SU-DHL-6 (cell line): ENCODE measurements at regions not wholly inside any gene's neighbourhood (a gene's known extent, or its start where the extent isn't known, plus 50 kb on each side); places are given as distances from the start of the nearest gene placed in this dataset.
"Not testable (repeated sequence)": the region's sequence is repeated elsewhere in the genome, so short reads cannot be mapped to it uniquely, and the experiment has no call there.

Source experiments
- H2AFZ ChIP-seq: fragments of 200-600 bp; sonication (generic); 2 replicates; pipeline ENCODE4 v1.6.1; 2014; ENCODE audit warnings: low read depth, mild to moderate bottlenecking, moderate library complexity, mixed read lengths, antibody characterized with exemption, low read length; ENCODE audit not compliant: severe bottlenecking
- H3F3A ChIP-seq: fragments of 200-600 bp; shearing (Covaris generic); 2 replicates; pipeline ENCODE4 v1.6.0; 2016; ENCODE audit warnings: antibody characterized with exemption, mild to moderate bottlenecking; ENCODE audit not compliant: insufficient read depth
- H3K27ac ChIP-seq: fragments of 200-600 bp; sonication (generic); 2 replicates; pipeline ENCODE4 v1.5.1; 2016; ENCODE audit warnings: low read depth, mild to moderate bottlenecking, low read length, moderate library complexity, mixed read lengths
- H3K27me3 ChIP-seq: fragments of 200-600 bp; sonication (generic), shearing (Covaris generic); 2 replicates; pipeline ENCODE4 v1.6.0; 2014; ENCODE audit warnings: mild to moderate bottlenecking, low read length
- H3K36me3 ChIP-seq: fragments of 200-600 bp; sonication (generic); 2 replicates; pipeline ENCODE4 v1.6.1; 2014; ENCODE audit warnings: mild to moderate bottlenecking, low read length, mixed read lengths
- H3K4me2 ChIP-seq: fragments of 300-600, 200-600 bp; shearing (Covaris generic), sonication (generic); 2 replicates; pipeline ENCODE4 v1.6.0; 2014; ENCODE audit warnings: low read length, low read depth, mild to moderate bottlenecking; ENCODE audit not compliant: poor library complexity, severe bottlenecking
- H3K4me3 ChIP-seq: fragments of 200-600 bp; sonication (generic); 2 replicates; pipeline ENCODE4 v1.5.1; 2014; ENCODE audit warnings: antibody characterized with exemption, low read length, mild to moderate bottlenecking, mixed read lengths; ENCODE audit not compliant: insufficient read depth, poor library complexity, severe bottlenecking
- H3K79me2 ChIP-seq: fragments of 200-600 bp; sonication (generic); 2 replicates; pipeline ENCODE4 v1.6.1; 2014; ENCODE audit warnings: mild to moderate bottlenecking, low read length, moderate library complexity; ENCODE audit not compliant: insufficient read depth
- H3K9ac ChIP-seq: fragments of 200-600 bp; sonication (generic); 2 replicates; pipeline ENCODE4 v1.7.0; 2014; ENCODE audit warnings: mild to moderate bottlenecking, low read length
- H3K9me2 ChIP-seq: fragments of 200-600 bp; sonication (generic); replicated peaks from 2 replicates; pipeline ENCODE4 v1.6.1; 2014; ENCODE audit warnings: low read length; ENCODE audit not compliant: insufficient read depth
- H3K9me3 ChIP-seq: fragments of 200-600 bp; sonication (generic); 2 replicates; pipeline ENCODE4 v1.6.1; 2014; ENCODE audit warnings: low read length, mixed read lengths; ENCODE audit not compliant: insufficient read depth
- H4K20me1 ChIP-seq: fragments of 200-600 bp; sonication (generic); 2 replicates; pipeline ENCODE4 v1.6.1; 2014; ENCODE audit warnings: low read depth, mild to moderate bottlenecking, antibody characterized with exemption, low read length, moderate library complexity, mixed read lengths
- EZH2phosphoT487 ChIP-seq: fragments of 200-600 bp; sonication (generic), shearing (Covaris generic); conservative IDR thresholded peaks from 2 replicates; pipeline ENCODE4 v1.6.1; 2018; ENCODE audit warnings: mild to moderate bottlenecking, antibody characterized with exemption, low read length, moderate library complexity, mixed read lengths
- TF ChIP-seq, protein P1 (sequence below): fragments of 200-600 bp; sonication (generic); IDR thresholded peaks from one replicate; pipeline ENCODE4 v1.5.1; 2017; ENCODE audit warnings: antibody characterized with exemption, mild to moderate bottlenecking, low read length, moderate library complexity; ENCODE audit not compliant: insufficient read depth, poor library complexity, severe bottlenecking

DNA sequence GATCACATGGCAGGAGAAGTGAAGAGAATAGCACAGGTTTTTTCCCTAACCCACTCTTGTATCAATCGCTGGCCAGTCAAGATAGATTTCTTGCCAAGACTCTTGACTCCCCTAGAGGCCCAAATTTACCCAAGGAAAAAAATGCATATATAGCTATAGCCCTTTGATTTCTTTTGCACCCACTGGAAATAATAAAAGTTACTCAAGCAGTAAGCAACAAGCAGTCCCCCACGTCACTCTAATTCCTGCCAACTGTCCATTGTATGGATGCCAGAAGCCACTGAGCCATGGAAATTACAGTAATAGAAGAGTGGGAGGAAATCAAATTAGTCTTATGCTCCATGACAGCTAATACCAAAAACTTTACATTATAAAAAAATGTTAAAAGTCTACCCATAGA is 125.3 kb upstream of the SLC39A10 start:
- H3K9me3 ChIP-seq = no peaks in the 10 kb centered on the region
- no peak overlapping the region for H3K27ac ChIP-seq
- H3F3A ChIP-seq = no peaks in the 10 kb centered on the region
- H2AFZ ChIP-seq = no peak overlapping the region
- TF ChIP-seq, protein P1, sequence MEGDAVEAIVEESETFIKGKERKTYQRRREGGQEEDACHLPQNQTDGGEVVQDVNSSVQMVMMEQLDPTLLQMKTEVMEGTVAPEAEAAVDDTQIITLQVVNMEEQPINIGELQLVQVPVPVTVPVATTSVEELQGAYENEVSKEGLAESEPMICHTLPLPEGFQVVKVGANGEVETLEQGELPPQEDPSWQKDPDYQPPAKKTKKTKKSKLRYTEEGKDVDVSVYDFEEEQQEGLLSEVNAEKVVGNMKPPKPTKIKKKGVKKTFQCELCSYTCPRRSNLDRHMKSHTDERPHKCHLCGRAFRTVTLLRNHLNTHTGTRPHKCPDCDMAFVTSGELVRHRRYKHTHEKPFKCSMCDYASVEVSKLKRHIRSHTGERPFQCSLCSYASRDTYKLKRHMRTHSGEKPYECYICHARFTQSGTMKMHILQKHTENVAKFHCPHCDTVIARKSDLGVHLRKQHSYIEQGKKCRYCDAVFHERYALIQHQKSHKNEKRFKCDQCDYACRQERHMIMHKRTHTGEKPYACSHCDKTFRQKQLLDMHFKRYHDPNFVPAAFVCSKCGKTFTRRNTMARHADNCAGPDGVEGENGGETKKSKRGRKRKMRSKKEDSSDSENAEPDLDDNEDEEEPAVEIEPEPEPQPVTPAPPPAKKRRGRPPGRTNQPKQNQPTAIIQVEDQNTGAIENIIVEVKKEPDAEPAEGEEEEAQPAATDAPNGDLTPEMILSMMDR = no peak
- TF ChIP-seq EZH2phosphoT487 = no peak
- no peak overlapping the region for H3K4me2 ChIP-seq
- H3K9ac ChIP-seq = no peak overlapping the region
- H3K27me3 ChIP-seq = no peaks in the 10 kb centered on the region
- H3K9me2 ChIP-seq = no peaks in the 10 kb centered on the region
- H3K79me2 ChIP-seq = no peaks in the 10 kb centered on the region
- no peaks in the 10 kb centered on the region for H4K20me1 ChIP-seq
- no peaks in the 10 kb centered on the region for H3K36me3 ChIP-seq
- H3K4me3 ChIP-seq = no peak overlapping the region

DNA sequence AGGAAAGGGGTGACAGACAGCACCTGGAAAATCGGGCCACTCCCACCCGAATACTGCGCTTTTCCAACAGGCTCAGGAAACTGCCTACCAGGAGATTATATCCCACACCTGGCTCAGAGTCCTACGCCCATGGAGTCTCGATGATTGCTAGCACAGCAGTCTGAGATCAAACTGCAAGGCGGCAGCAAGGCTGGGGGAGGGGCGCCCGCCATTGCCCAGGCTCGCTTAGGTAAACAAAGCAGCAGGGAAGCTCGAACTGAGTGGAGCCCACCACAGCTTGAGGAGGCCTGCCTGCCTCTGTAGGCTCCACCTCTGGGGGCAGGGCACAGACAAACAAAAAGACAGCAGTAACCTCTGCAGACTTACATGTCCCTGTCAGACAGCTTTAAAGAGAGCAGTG is 133.8 kb upstream of the SLC39A10 start:
- not testable (repeated sequence) for H3K27ac ChIP-seq, H3K4me2 ChIP-seq, H3K9ac ChIP-seq

DNA sequence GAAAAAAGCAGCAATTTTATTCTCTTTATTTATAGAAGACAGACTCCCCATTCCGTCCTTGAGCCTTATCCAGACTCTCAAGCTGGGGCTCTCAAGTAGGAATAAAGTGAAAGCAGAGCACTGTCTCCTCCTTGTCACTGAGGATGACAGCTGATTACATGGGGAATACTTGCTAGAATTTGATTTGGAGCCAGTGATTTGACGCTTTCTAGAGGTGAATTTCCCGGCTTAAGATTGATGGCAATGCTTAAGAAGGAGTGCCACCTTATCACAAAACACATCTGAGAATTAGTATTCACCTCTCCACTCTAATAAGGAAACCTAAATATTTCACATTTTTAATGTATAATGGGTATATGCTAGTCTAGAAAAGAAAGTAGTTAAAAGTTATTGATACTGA is 135.4 kb upstream of the SLC39A10 start:
- Histone ChIP-seq H3K9me2 (no peaks in the 10 kb centered on the region), H3K9me3 (no peaks in the 10 kb centered on the region), H3K9ac (no peak overlapping the region), H3K27ac (no peak overlapping the region), H4K20me1 (no peaks in the 10 kb centered on the region), H3K4me3 (no peak overlapping the region), H3K36me3 (no peaks in the 10 kb centered on the region), H3K27me3 (no peaks in the 10 kb centered on the region), H2AFZ (no peak overlapping the region), H3K4me2 (no peak overlapping the region), H3F3A (no peaks in the 10 kb centered on the region), H3K79me2 (no peaks in the 10 kb centered on the region)
- no peak for TF ChIP-seq EZH2phosphoT487
- TF ChIP-seq, protein P1 = no peak

More for the DNA sequence above, 133.8 kb upstream of the SLC39A10 start:
- not testable (repeated sequence) for H2AFZ ChIP-seq, H3K9me2 ChIP-seq, H4K20me1 ChIP-seq, H3K4me3 ChIP-seq, H3F3A ChIP-seq, H3K27me3 ChIP-seq, H3K79me2 ChIP-seq, H3K9me3 ChIP-seq, H3K36me3 ChIP-seq

DNA sequence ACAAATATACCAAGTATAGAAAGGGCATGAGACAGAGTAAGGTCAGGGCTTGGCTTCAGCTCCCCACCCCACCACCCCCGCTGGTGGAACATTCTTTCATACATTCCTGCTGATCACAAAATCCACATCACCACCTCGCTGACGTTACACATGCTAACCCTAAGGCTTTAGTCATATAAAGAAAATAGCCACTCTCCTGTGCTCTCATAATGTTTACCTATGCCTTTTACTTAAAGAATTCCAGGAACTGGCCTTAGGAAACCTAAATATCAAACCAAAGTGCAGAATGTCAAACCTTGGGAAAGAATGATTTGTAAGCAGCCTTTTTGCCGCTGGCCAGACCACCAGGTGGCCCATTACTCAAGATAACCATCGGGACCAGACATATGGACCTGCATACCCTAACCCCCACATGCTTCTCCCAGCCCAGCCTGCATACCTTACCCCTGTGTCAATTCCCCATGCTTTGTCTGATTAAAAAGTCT is 136.3 kb upstream of the SLC39A10 start:
- H3K9me2 ChIP-seq = no peaks in the 10 kb centered on the region
- H2AFZ ChIP-seq = no peak overlapping the region
- no peaks in the 10 kb centered on the region for H3K36me3 ChIP-seq
- no peaks in the 10 kb centered on the region for H3F3A ChIP-seq
- H3K4me3 ChIP-seq = no peak overlapping the region
- no peaks in the 10 kb centered on the region for H4K20me1 ChIP-seq
- no peaks in the 10 kb centered on the region for H3K79me2 ChIP-seq
- H3K9me3 ChIP-seq = no peaks in the 10 kb centered on the region
- TF ChIP-seq, protein P1 = no peak
- TF ChIP-seq EZH2phosphoT487 = no peak
- H3K27me3 ChIP-seq = no peaks in the 10 kb centered on the region
- H3K4me2 ChIP-seq = no peak overlapping the region
- H3K9ac ChIP-seq = no peak overlapping the region
- H3K27ac ChIP-seq = no peak overlapping the region
